Kasumi-1 (cell line): ENCODE measurements at regions not wholly inside any gene's neighbourhood (a gene's known extent, or its start where the extent isn't known, plus 50 kb on each side); places are given as distances from the start of the nearest gene placed in this dataset.
A peak's percentile ranks its signal among the peaks of the same experiment; 100 is the strongest.

Experiments
- DNase-seq, 2 experiments: peaks; one replicate each; lab custom pipeline; 2025; lab: John Stamatoyannopoulos, UW

GRCh38 chr14:54129850-54130640 lies 173.4 kb upstream of the BMP4 start:
- no peak for DNase-seq

GRCh38 chr14:54132496-54132895 lies 175.9 kb upstream of the BMP4 start:
- no peak for DNase-seq

- DNase-seq = no peak
Observed at GRCh38 chr14:54133896-54134295, 177.3 kb upstream of the BMP4 start.

- DNase-seq = no peak
Observed at GRCh38 chr14:54135804-54136280, 179.2 kb upstream of the BMP4 start.

- no peak for DNase-seq
Observed at GRCh38 chr14:54136894-54137613, 180.4 kb upstream of the BMP4 start.

- no peak for DNase-seq
Observed at GRCh38 chr14:54137614-54137961, 181.0 kb upstream of the BMP4 start.

- no peak for DNase-seq
Observed at GRCh38 chr14:54138024-54138353, 181.4 kb upstream of the BMP4 start.

GRCh38 chr14:54138354-54139038 lies 181.9 kb upstream of the BMP4 start:
- DNase-seq = no peak

GRCh38 chr14:54140551-54140950 lies 183.9 kb upstream of the BMP4 start:
- no peak for DNase-seq

- no peak for DNase-seq
Observed at GRCh38 chr14:54146601-54147000, 190.0 kb upstream of the BMP4 start.

- DNase-seq = no peak
Observed at GRCh38 chr14:54147282-54147681, 190.7 kb upstream of the BMP4 start.

- DNase-seq = no peak
Observed at GRCh38 chr14:54147758-54148157, 191.1 kb upstream of the BMP4 start.

- DNase-seq = no peak
Observed at GRCh38 chr14:54148251-54148650, 191.6 kb upstream of the BMP4 start.

- no peak for DNase-seq
Observed at GRCh38 chr14:54152351-54152750, 195.7 kb upstream of the BMP4 start.

GRCh38 chr14:54166049-54166950 lies 209.7 kb upstream of the BMP4 start:
- DNase-seq = peak; percentile 57 to 59

- no peak for DNase-seq
Observed at GRCh38 chr14:54168489-54168888, 211.9 kb upstream of the BMP4 start.

- DNase-seq = peak in 1 of 2 experiments; percentile 18
Observed at GRCh38 chr14:54169254-54169924, 212.8 kb upstream of the BMP4 start.

GRCh38 chr14:54170301-54170700 lies 213.7 kb upstream of the BMP4 start:
- no peak for DNase-seq

GRCh38 chr14:54172114-54172513 lies 215.5 kb upstream of the BMP4 start:
- DNase-seq = no peak

- DNase-seq = no peak
Observed at GRCh38 chr14:54172562-54172961, 215.9 kb upstream of the BMP4 start.

- peak; percentile 86 to 88 for DNase-seq
Observed at GRCh38 chr14:54173802-54174201, 217.2 kb upstream of the BMP4 start.
